SK-N-SH (cell line): ENCODE measurements at regions not wholly inside any gene's neighbourhood (a gene's known extent, or its start where the extent isn't known, plus 50 kb on each side); places are given as distances from the start of the nearest gene placed in this dataset.

Experiments used
- CTCF ChIA-PET: fragments of 300-600, 350-600 bp; formaldehyde crosslinking; extraction: SDS; loops from one replicate; lab custom pipeline; 2021; lab: Yijun Ruan, JAX
- POLR2A ChIA-PET: fragments of 350-600 bp; sonication (Branson Sonifier 250); formaldehyde crosslinking; extraction: SDS; loops from one replicate; lab custom pipeline; 2020; ENCODE audit warnings: antibody characterized with exemption, inconsistent platforms; lab: Yijun Ruan, JAX
- DNase-seq: peaks from one replicate; pipeline ENCODE4 v3.0.0; 2012
- H2AFZ ChIP-seq: fragments of 200-600 bp; sonication (generic); 2 replicates; pipeline ENCODE4 v1.8.1; 2016; ENCODE audit warnings: antibody characterized with exemption, mild to moderate bottlenecking, low read depth
- H3F3A ChIP-seq: fragments of 200-600 bp; sonication (generic); replicated peaks from 2 replicates; pipeline ENCODE3; 2016; ENCODE audit warnings: antibody characterized with exemption, mild to moderate bottlenecking; ENCODE audit not compliant: insufficient read depth
- H3K27ac ChIP-seq, 2 experiments: fragments of 200-500 bp in 1 of 2; fragments of 200-600 bp in 1 of 2; sonication (Bioruptor generic) in 1 of 2; sonication (generic), shearing (Covaris generic) in 1 of 2; 2 replicates each; pipeline versions ENCODE4 v1.5.1 to v1.6.1; 2014 to 2016; ENCODE audit warnings: low read depth in 2 of 2, inconsistent platforms in 1 of 2, low read length in 1 of 2, mild to moderate bottlenecking in 1 of 2, mixed read lengths in 1 of 2
- H3K27me3 ChIP-seq: fragments of 200-600 bp; sonication (generic), shearing (Covaris generic); 2 replicates; pipeline ENCODE4 v1.6.1; 2016; ENCODE audit warnings: mixed run types; ENCODE audit not compliant: insufficient read depth
- H3K36me3 ChIP-seq, 2 experiments: fragments of 200-500 bp in 1 of 2; fragments of 200-600 bp in 1 of 2; sonication (Bioruptor generic) in 1 of 2; sonication (generic) in 1 of 2; replicated peaks in 1 of 2; 2 replicates each; pipeline versions ENCODE3 to v1.5.1; 2014 to 2016; ENCODE audit warnings: low read length in 1 of 2, mild to moderate bottlenecking in 1 of 2; ENCODE audit not compliant: insufficient read depth in 2 of 2, control insufficient read depth in 1 of 2
- H3K4me1 ChIP-seq, 2 experiments: fragments of 200-500 bp in 1 of 2; fragments of 200-600 bp in 1 of 2; sonication (Bioruptor generic) in 1 of 2; sonication (generic), shearing (Covaris generic) in 1 of 2; 2 replicates each; pipeline versions ENCODE4 v1.5.1 to v1.6.1; 2014 to 2016; ENCODE audit warnings: low read depth in 1 of 2, low read length in 1 of 2, mixed run types in 1 of 2; ENCODE audit not compliant: insufficient read depth in 2 of 2, control insufficient read depth in 1 of 2
- H3K4me2 ChIP-seq: fragments of 200-600 bp; sonication (generic), shearing (Covaris generic); 2 replicates; pipeline ENCODE4 v1.6.1; 2017; ENCODE audit warnings: mixed run types
- H3K4me3 ChIP-seq, 2 experiments: fragments of 200-500 bp in 1 of 2; fragments of 200-600 bp in 1 of 2; sonication (Bioruptor generic) in 1 of 2; sonication (generic), shearing (Covaris generic) in 1 of 2; 2 replicates each; pipeline versions ENCODE4 v1.5.1 to v1.8.1; 2014 to 2016; ENCODE audit warnings: low read depth in 2 of 2, inconsistent platforms in 1 of 2, low read length in 1 of 2, mild to moderate bottlenecking in 1 of 2, mixed read lengths in 1 of 2, moderate library complexity in 1 of 2
- H3K79me2 ChIP-seq: fragments of 200-600 bp; sonication (generic); 2 replicates; pipeline ENCODE4 v1.8.1; 2017; ENCODE audit warnings: mild to moderate bottlenecking; ENCODE audit not compliant: insufficient read depth
- H3K9ac ChIP-seq: fragments of 200-600 bp; sonication (generic); 2 replicates; pipeline ENCODE4 v1.6.1; 2017; ENCODE audit warnings: mixed run types
- H3K9me2 ChIP-seq: fragments of 200-600 bp; sonication (generic); 2 replicates; pipeline ENCODE4 v1.6.1; 2017; ENCODE audit warnings: mixed run types
- H3K9me3 ChIP-seq: fragments of 200-600 bp; sonication (generic); 2 replicates; pipeline ENCODE4 v1.6.1; 2017; ENCODE audit warnings: mixed run types, mild to moderate bottlenecking, moderate library complexity
- H4K20me1 ChIP-seq: fragments of 200-600 bp; sonication (generic); 2 replicates; pipeline ENCODE4 v1.6.1; 2017; ENCODE audit warnings: mild to moderate bottlenecking, mixed run types; ENCODE audit not compliant: insufficient read depth
- CHD2 ChIP-seq: fragments of 150-350 bp; IDR thresholded peaks from 2 replicates; pipeline ENCODE4 v1.6.1; 2018; ENCODE audit warnings: low read length; ENCODE audit not compliant: partially characterized antibody
- CTCF ChIP-seq: fragments of 200-600 bp; sonication (generic); IDR thresholded peaks from 2 replicates; pipeline ENCODE4 v1.6.1; 2017; ENCODE audit warnings: antibody characterized with exemption, mild to moderate bottlenecking, moderate library complexity
- FOXM1 ChIP-seq: IDR thresholded peaks from 2 replicates; pipeline ENCODE4 v1.4.0; 2012; ENCODE audit warnings: low read depth, mild to moderate bottlenecking
- IRF3 ChIP-seq: fragments of 150-350 bp; IDR thresholded peaks from 2 replicates; pipeline ENCODE4 v1.6.1; 2016; ENCODE audit warnings: mild to moderate bottlenecking, low read depth, low read length
- JUND ChIP-seq: IDR thresholded peaks from 2 replicates; pipeline ENCODE4 v1.4.0; 2012
- NRF1 ChIP-seq: IDR thresholded peaks from 2 replicates; pipeline ENCODE4 v1.6.1; 2012; ENCODE audit warnings: low read depth, mild to moderate bottlenecking, low read length
- PBX3 ChIP-seq: IDR thresholded peaks from 2 replicates; pipeline ENCODE4; 2012
- RAD21 ChIP-seq: IDR thresholded peaks from 2 replicates; pipeline ENCODE4 v1.6.1; 2012; ENCODE audit warnings: mild to moderate bottlenecking, low read length
- SMC3 ChIP-seq: IDR thresholded peaks from 2 replicates; pipeline ENCODE4 v1.6.1; 2012; ENCODE audit warnings: low read depth, low read length, improper control_type of control experiment
- TAF1 ChIP-seq: IDR thresholded peaks from 2 replicates; pipeline ENCODE4 v1.6.1; 2012; ENCODE audit warnings: low read depth, mild to moderate bottlenecking, low read length, moderate library complexity, borderline replicate concordance
- TCF12 ChIP-seq: IDR thresholded peaks from 2 replicates; pipeline ENCODE4 v1.4.0; 2012
- WGBS: methylation state at CpG from one replicate; pipeline ENCODE4 v1.1.6; 2017; ENCODE audit warnings: low lambda C conversion rate; 5-methylcytosine and 5-hydroxymethylcytosine counted together

GRCh38 chr10:90138844-90139243 lies 437.5 kb downstream of the KIF20B start:
- DNase-seq, result no peak
- WGBS, result 1% methylated on average over 4 of the region's 4 CpGs
- no peak for TF ChIP-seq JUND
- no peak for TF ChIP-seq CHD2
- TF ChIP-seq TAF1, result no peak
- peak; percentile 21; the same call in 1 of the 2 replicates for TF ChIP-seq RAD21
- peak; percentile 31 for TF ChIP-seq CTCF
- peak; percentile 20; the same call in 1 of the 2 replicates for TF ChIP-seq SMC3
- no peak for TF ChIP-seq IRF3
- TF ChIP-seq PBX3, result no peak
- no peak for TF ChIP-seq NRF1
- Histone ChIP-seq H3K9ac (no peak overlapping the region), H3K4me2 (no peak overlapping the region), H3K36me3 (no peaks in the 10 kb centered on the region), H3K27me3 (no peaks in the 10 kb centered on the region), H2AFZ (no peak overlapping the region), H3K9me2 (no peaks in the 10 kb centered on the region), H3F3A (no peaks in the 10 kb centered on the region), H3K4me1 (no peaks in the 10 kb centered on the region), H3K27ac (no peak overlapping the region), H3K9me3 (peaks cover 13% of the 10 kb centered on the region; the same call in 1 of the 2 replicates), H4K20me1 (no peaks in the 10 kb centered on the region), H3K79me2 (no peaks in the 10 kb centered on the region), H3K4me3 (no peak overlapping the region)
- POLR2A ChIA-PET, result no interaction called here
- CTCF ChIA-PET, result no interaction called here

GRCh38 chr10:90141791-90142190 lies 440.4 kb downstream of the KIF20B start:
- Histone ChIP-seq H3K9me3 (peaks cover 8% of the 10 kb centered on the region; the same call in 1 of the 2 replicates), H3K4me2 (no peak overlapping the region), H3K4me3 (no peak overlapping the region), H3K27ac (no peak overlapping the region), H3K9me2 (no peaks in the 10 kb centered on the region), H2AFZ (no peak overlapping the region), H3K36me3 (no peaks in the 10 kb centered on the region), H3F3A (no peaks in the 10 kb centered on the region), H3K79me2 (no peaks in the 10 kb centered on the region), H3K9ac (no peak overlapping the region), H3K4me1 (no peaks in the 10 kb centered on the region), H4K20me1 (no peaks in the 10 kb centered on the region), H3K27me3 (no peaks in the 10 kb centered on the region; the same call in 1 of the 2 replicates)
- 0% methylated on average over 1 of the region's 1 CpG for WGBS
- TF ChIP-seq CTCF, result no peak
- TF ChIP-seq FOXM1, result no peak
- TF ChIP-seq TCF12, result no peak
- no peak for TF ChIP-seq IRF3
- POLR2A ChIA-PET, result no interaction called here
- CTCF ChIA-PET, result no interaction called here
- DNase-seq, result no peak
